HG03354 (cell line): ENCODE measurements at regions not wholly inside any gene's neighbourhood (a gene's known extent, or its start where the extent isn't known, plus 50 kb on each side); places are given as distances from the start of the nearest gene placed in this dataset.
"Not testable (repeated sequence)": the region's sequence is repeated elsewhere in the genome, so short reads cannot be mapped to it uniquely, and the experiment has no call there.

Source experiments
- ATAC-seq: cut with Tn5 transposase; IDR thresholded peaks from one replicate; pipeline ENCODE4 v1.9.1; 2021; ENCODE audit warnings: mild to moderate bottlenecking; ENCODE audit not compliant: unreplicated experiment, poor library complexity, severe bottlenecking

- ATAC-seq, result no peak
Observed at GRCh38 chr13:67493835-67494234, 263.7 kb upstream of the PCDH9 start.

DNA sequence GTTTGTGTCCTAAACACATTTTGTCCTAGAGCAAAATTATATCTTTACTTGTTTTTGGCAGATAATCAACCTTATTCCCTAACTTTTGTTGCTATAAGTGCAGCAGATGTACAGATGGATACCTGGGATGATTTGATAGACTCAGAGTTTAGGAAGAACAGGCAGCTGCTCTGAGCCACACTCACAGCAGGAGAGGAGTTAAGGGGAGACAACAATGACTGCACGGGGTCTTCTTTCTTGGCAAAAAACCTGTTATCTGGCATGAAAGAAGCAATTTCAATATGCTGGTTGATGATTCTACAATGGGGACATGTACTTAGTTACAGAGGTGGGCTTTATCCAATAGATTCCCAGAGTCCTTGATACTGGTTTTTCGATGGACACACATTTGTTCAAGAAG is 258.9 kb upstream of the PCDH9 start:
- no peak for ATAC-seq

DNA sequence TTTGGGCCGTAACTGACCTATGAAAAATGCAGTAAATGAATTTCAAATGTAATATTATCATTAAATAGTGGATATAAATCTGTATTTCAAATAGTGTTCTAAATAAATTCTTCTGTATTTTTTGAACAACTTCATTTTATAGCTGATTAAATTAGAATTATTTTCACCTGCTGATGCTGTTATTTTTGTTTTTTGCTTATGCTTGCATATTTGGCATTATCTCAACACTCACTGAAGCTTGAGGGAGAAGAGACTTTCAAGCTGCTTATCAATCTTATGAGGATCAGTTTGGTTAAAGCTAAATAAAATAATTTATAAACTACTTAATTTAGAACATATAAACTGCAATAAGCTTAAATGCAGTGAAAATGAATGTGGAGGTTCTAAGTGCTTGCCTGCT is 251.3 kb upstream of the PCDH9 start:
- ATAC-seq, result no peak

DNA sequence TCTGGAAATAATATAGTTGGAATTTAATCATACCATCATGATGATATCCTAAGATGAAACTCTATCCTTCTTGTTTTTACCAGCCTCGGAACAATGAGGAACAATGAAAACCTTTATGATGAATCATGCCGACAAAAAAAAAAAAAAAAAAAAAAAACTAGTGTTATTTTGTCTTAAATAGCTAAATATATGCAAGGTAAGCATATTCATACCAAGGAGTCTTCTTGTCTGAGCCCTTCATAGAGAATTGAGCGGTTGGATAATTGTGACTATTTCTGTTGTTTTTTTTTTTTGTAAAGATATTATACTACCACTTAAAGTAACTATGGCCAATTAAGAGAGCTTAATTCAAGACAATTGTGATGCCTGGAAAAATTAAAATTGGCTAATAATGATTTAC is 244.0 kb upstream of the PCDH9 start:
- no peak for ATAC-seq

- ATAC-seq, result no peak
Observed at GRCh38 chr13:67469623-67470022, 239.5 kb upstream of the PCDH9 start.

GRCh38 chr13:67466569-67466968 is 236.4 kb upstream of the PCDH9 start:
- ATAC-seq, result no peak

- ATAC-seq, result no peak
Observed at GRCh38 chr13:67464154-67464553, 234.0 kb upstream of the PCDH9 start.

DNA sequence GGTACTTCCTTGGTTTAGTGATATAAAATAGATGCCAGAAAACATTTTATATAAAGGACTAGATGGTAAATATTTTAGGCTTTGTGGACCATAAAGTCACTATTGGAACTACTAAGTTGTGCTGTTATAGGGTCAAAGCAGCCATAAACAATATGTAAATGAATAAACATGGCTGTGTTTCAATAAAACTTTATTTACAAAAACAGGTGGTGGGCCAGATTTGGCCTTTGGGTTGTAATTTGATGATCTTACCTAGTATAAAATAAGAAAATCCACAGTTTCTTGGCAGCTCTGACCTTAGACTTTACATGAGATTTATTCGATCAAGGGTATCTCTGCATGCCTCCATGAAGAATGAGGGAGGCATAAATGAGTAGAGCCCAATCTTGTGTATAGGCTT is 232.0 kb upstream of the PCDH9 start:
- ATAC-seq, result no peak

- ATAC-seq, result not testable (repeated sequence)
Observed at GRCh38 chr13:67452526-67452925, 222.4 kb upstream of the PCDH9 start.

GRCh38 chr13:67445436-67445835 is 215.3 kb upstream of the PCDH9 start:
- no peak for ATAC-seq

DNA sequence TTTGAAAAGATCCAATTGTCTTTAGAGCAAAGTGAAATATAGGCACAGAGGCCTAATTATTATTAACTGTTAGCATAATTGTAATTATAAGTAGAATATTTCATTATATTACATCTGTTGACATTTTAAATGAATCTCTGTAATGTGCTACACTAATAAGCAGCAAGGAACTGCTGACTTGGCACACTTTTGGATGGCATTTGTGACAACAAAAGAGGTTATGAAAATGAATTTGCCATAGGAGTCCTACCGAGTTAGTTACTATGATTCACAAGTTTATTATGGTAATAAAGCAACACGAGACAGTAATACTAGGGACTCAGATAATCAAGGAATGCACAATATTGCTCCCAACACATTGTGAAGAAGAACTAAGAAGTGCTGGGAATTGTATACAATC is 213.8 kb upstream of the PCDH9 start:
- no peak for ATAC-seq

GRCh38 chr13:67440236-67440975 is 210.3 kb upstream of the PCDH9 start:
- no peak for ATAC-seq

DNA sequence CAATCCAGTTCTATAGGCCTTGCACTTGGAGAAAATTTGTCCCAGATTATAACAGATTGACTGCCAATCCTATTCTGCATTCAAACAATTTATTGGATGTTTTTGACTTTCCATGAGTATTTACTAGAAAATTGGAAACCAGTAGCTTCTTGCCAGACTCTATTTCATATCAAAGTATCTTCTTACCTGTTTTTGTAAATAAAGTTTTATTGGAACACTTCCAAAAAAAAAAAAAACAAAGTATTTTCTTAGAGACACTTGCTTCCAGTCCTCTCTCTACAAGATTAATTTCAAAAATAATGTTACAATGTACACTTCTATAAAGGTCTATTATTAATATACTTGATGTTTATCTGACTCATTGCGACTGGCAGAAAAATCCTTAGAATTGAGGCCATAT is 209.2 kb upstream of the PCDH9 start:
- ATAC-seq, result no peak

- ATAC-seq, result no peak
Observed at GRCh38 chr13:67438465-67438864, 208.3 kb upstream of the PCDH9 start.

DNA sequence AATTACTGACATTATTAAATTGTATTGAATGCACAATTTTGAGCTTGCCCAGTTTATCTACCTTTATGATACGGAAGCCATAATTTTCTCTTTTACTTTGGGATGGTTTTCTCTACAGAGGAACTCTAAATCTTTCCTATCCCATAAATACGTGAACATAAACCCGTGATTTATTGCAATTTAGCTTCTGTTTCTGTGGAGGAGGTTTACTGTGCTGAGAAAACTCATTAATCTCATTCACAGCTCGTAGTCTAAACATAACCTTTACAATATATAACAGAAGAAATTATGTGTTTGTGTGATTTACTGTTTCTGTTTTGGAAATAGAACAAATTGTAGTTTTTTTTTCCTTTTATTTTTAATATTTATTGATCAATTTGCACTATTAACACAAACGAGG is 207.1 kb upstream of the PCDH9 start:
- ATAC-seq, result no peak

DNA sequence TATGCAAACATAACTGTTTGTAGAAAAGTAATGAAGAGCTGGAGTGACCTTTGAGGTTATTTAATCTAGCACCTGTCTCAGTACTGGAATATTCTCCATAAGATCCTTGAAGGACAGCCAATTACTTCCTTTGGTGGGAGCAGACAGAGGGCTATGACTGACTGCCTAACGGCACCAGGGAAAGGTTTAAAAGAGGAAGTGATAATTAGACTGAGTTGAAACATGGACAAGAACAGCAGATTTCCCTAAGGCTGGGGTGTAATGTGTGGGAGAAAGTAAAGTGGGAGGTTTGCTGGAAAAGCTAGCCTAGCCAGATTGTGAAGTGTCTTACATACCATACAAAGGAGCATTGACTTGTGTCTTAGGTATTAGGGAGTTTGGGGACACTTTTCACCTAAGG is 191.3 kb upstream of the PCDH9 start:
- no peak for ATAC-seq

DNA sequence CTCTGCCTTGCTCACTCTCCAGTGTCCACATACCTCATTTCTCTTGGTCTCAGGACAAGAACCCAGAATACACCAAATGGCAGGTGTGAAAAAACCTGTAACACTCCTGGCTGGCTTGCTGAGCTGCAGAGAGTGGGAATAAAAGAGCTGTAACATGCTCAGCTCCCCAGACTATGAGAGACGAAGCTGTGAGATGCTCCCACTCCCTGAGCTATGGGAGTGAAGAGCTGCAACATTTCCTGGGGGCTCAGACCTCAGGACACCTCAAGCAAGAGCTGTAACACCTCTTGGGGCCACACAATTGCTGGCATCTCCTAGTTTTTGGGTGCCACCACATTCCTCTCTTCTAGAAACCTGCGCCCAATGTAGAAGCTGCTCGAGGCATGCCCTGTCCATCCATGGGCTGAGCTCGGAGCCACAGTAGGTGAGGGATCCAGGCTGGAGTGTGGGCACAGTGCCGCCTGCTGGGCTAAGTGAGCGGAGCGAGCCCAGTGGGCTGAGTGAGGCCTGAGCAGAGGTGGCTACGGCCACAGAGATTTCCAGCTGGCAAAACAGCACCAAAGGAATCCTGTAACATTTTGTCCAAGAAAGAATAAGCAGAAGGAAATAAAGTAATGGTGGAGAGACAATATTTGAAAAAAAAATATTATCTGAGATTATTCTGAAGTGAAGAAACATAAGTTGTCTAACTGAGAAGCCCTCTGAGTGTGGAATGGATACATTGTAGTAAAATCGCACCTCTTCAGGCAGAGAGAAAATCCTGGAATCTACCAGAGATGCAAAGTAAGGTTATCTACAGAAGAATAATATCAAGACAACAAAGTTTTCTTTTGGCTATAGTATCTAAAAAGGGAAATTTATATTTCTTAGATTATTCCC is 186.2 kb upstream of the PCDH9 start:
- ATAC-seq, result peak; percentile 66

- ATAC-seq, result no peak
Observed at GRCh38 chr13:67410645-67411044, 180.5 kb upstream of the PCDH9 start.

GRCh38 chr13:67408798-67409197 is 178.7 kb upstream of the PCDH9 start:
- no peak for ATAC-seq

- no peak for ATAC-seq
Observed at GRCh38 chr13:67402546-67402945, 172.4 kb upstream of the PCDH9 start.

GRCh38 chr13:67395577-67395976 is 165.4 kb upstream of the PCDH9 start:
- no peak for ATAC-seq
